Liver (tissue), 3 donors: ENCODE measurements at regions not wholly inside any gene's neighbourhood (a gene's known extent, or its start where the extent isn't known, plus 50 kb on each side); places are given as distances from the start of the nearest gene placed in this dataset.

Experiments
- ATF3 ChIP-seq: IDR thresholded peaks from 2 replicates; pipeline ENCODE4 v1.6.1; 2016; ENCODE audit warnings: antibody characterized with exemption
- CTCF ChIP-seq: fragments of 150-350 bp; IDR thresholded peaks from 2 replicates; pipeline ENCODE4 v1.5.1; 2017; ENCODE audit warnings: improper control_type of control experiment, low read depth, low read length; ENCODE audit not compliant: missing input control
- FOXA1 ChIP-seq: IDR thresholded peaks from 2 replicates; pipeline ENCODE4 v1.6.1; 2016; ENCODE audit warnings: antibody characterized with exemption
- JUND ChIP-seq, 2 donors: IDR thresholded peaks; 2 replicates each; pipeline ENCODE4 v1.6.1; 2016; ENCODE audit warnings: antibody characterized with exemption in 2 of 2
- MAX ChIP-seq: IDR thresholded peaks from 2 replicates; pipeline ENCODE4 v1.6.1; 2016; ENCODE audit warnings: antibody characterized with exemption
- RAD21 ChIP-seq, 2 donors: IDR thresholded peaks; 2 replicates each; pipeline ENCODE4 v1.6.1; 2016; ENCODE audit warnings: antibody characterized with exemption in 2 of 2, mild to moderate bottlenecking in 2 of 2
- REST ChIP-seq: IDR thresholded peaks from 2 replicates; pipeline ENCODE4 v1.6.1; 2016; ENCODE audit warnings: antibody characterized with exemption, mild to moderate bottlenecking
- SP1 ChIP-seq: IDR thresholded peaks from 2 replicates; pipeline ENCODE4 v1.6.1; 2018; ENCODE audit warnings: antibody characterized with exemption, mild to moderate bottlenecking
- TAF1 ChIP-seq: conservative IDR thresholded peaks from 2 replicates; pipeline ENCODE4 v1.6.1; 2016; ENCODE audit warnings: antibody characterized with exemption, mild to moderate bottlenecking
- YY1 ChIP-seq: IDR thresholded peaks from 2 replicates; pipeline ENCODE4 v1.6.1; 2016; ENCODE audit warnings: antibody characterized with exemption, mild to moderate bottlenecking
- donor health status: healthy.
- donor health status: healthy.

GRCh38 chr7:17098515-17098914, 199.9 kb upstream of the AHR start:
- no peak for TF ChIP-seq CTCF
- TF ChIP-seq YY1 = no peak
- no peak for TF ChIP-seq TAF1
- no peak for TF ChIP-seq JUND (IDR thresholded peaks at IDR 0.05)
- TF ChIP-seq SP1 = no peak
- TF ChIP-seq FOXA1 = no peak
- no peak for TF ChIP-seq ATF3
- TF ChIP-seq RAD21 (IDR thresholded peaks at IDR 0.05) = no peak
- TF ChIP-seq MAX = no peak
- TF ChIP-seq REST = no peak
